ENCODE measurements at regions not wholly inside any gene's neighbourhood (a gene's known extent, or its start where the extent isn't known, plus 50 kb on each side); places are given as distances from the start of the nearest gene placed in this dataset.
"Not testable (repeated sequence)": the region's sequence is repeated elsewhere in the genome, so short reads cannot be mapped to it uniquely, and the experiment has no call there.

DNA sequence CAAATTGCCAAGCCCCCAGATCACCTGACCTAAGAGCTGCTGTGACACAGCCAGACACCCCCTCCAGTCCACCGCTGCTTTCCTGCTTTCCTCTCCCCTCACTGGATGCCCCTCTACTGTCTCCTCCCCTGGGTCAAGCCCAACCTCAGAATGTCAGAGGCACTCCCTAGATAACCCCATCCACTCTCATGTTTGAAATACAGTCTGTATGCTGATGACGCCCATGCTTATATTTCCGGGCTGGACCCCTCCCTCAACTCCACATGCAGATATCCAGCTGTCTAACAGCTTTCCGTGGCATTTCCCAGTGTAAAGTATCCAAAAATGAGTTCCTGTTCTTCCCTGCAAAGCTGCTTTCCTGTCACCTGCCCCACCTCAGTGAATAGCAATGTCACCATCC lies 309.2 kb downstream of the ANAPC1 start:
- TF ChIP-seq POLR2A (IDR thresholded peaks at IDR 0.05; ENCODE audit: extremely low read depth, insufficient read length); CTCF (IDR thresholded peaks at IDR 0.05; ENCODE audit: low read depth, low read length): not testable (repeated sequence)
- TF ChIP-seq, protein P1, sequence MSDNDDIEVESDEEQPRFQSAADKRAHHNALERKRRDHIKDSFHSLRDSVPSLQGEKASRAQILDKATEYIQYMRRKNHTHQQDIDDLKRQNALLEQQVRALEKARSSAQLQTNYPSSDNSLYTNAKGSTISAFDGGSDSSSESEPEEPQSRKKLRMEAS (IDR thresholded peaks at IDR 0.05; ENCODE audit: low read depth, low read length), result not testable (repeated sequence)
